Brain pericyte (primary cell): ENCODE measurements at regions not wholly inside any gene's neighbourhood (a gene's known extent, or its start where the extent isn't known, plus 50 kb on each side); places are given as distances from the start of the nearest gene placed in this dataset.
A peak's percentile ranks its signal among the peaks of the same experiment; 100 is the strongest.

Experiments used
- DNase-seq: peaks from one replicate; pipeline ENCODE4 v3.0.0-alpha.2; 2012; ENCODE audit warnings: low read depth, low spot score

- DNase-seq: no peak
Measured at GRCh38 chr15:38857814-38858213, 293.2 kb upstream of the RASGRP1 start.

- no peak for DNase-seq
Measured at GRCh38 chr15:38859574-38859973, 295.0 kb upstream of the RASGRP1 start.

GRCh38 chr15:38860253-38860652, 295.6 kb upstream of the RASGRP1 start:
- DNase-seq: no peak

- no peak for DNase-seq
Measured at GRCh38 chr15:38860674-38861073, 296.1 kb upstream of the RASGRP1 start.

GRCh38 chr15:38861108-38861507, 296.5 kb upstream of the RASGRP1 start:
- peak; percentile 53 for DNase-seq

- no peak for DNase-seq
Measured at GRCh38 chr15:38862099-38862498, 297.5 kb upstream of the RASGRP1 start.

- DNase-seq: no peak
Measured at GRCh38 chr15:38863381-38863780, 298.8 kb upstream of the RASGRP1 start.

GRCh38 chr15:38864122-38864521, 299.5 kb upstream of the RASGRP1 start:
- no peak for DNase-seq

GRCh38 chr15:38864827-38865581, 300.4 kb upstream of the RASGRP1 start:
- peak; percentile 99 for DNase-seq

GRCh38 chr15:38867556-38867955, 302.9 kb upstream of the RASGRP1 start:
- DNase-seq: no peak

GRCh38 chr15:38868326-38869114, 303.9 kb upstream of the RASGRP1 start:
- peak; percentile 69 for DNase-seq

- no peak for DNase-seq
Measured at GRCh38 chr15:38871638-38872037, 307.0 kb upstream of the RASGRP1 start.

GRCh38 chr15:38872732-38873131, 308.1 kb upstream of the RASGRP1 start:
- no peak for DNase-seq

GRCh38 chr15:38873158-38873557, 308.5 kb upstream of the RASGRP1 start:
- DNase-seq: no peak

GRCh38 chr15:38874464-38874863, 309.9 kb upstream of the RASGRP1 start:
- DNase-seq: no peak

- DNase-seq: no peak
Measured at GRCh38 chr15:38876211-38876610, 311.6 kb upstream of the RASGRP1 start.

- no peak for DNase-seq
Measured at GRCh38 chr15:38876621-38877020, 312.0 kb upstream of the RASGRP1 start.

GRCh38 chr15:38877471-38877870, 312.9 kb upstream of the RASGRP1 start:
- DNase-seq: no peak

GRCh38 chr15:38878026-38878425, 313.4 kb upstream of the RASGRP1 start:
- DNase-seq: no peak

GRCh38 chr15:38878926-38879325, 314.3 kb upstream of the RASGRP1 start:
- DNase-seq: no peak

- DNase-seq: peak; percentile 65
Measured at GRCh38 chr15:38879909-38880471, 315.4 kb upstream of the RASGRP1 start.

GRCh38 chr15:38882221-38882620, 317.6 kb upstream of the RASGRP1 start:
- no peak for DNase-seq

GRCh38 chr15:38883987-38884386, 319.4 kb upstream of the RASGRP1 start:
- DNase-seq: no peak
